ENCODE measurements at regions not wholly inside any gene's neighbourhood (a gene's known extent, or its start where the extent isn't known, plus 50 kb on each side); places are given as distances from the start of the nearest gene placed in this dataset.

DNA sequence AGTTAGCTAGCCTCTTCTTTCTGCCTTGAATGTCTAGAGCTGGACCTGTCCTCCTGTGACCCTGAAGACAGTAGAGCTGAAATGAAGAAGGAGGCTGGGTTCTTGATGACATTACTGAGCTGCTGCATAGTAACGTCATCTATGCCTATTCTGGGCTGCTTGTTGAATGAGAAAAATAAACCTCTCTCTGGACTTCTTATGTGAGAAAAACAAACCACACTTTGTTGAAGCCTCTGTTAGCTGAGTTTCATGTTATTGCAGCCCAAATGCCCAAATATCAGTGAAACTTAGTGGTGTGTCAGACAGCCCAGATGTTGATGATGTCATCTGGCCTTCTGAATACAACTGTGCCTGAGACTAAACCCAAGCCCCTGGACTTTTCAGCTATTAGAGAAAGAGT lies 67.0 kb upstream of the MAX start:
- peak overlapping the region; percentile 45 for H2AFZ ChIP-seq (ENCODE audit: low read depth, low read length, severe bottlenecking)

DNA sequence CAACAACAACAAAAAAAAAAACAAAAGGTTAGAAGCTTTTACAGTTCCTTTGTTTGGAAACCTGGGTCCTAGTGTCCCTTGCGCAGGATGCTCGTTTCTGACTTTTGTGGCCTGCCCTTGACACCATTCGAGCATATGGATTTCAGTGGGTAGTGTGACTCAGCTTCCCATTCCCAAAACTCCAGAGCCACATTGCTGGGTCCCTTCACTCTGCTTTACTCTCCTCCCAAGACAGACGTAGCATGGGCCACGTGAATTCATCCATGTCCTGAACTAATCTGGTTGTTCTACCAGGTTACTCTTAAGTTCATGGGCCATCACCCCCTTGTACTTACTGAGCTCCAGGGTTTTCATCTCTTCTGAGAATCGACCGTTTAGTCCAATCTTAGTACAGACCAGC lies 68.0 kb upstream of the MAX start:
- Histone ChIP-seq H3F3A (ENCODE audit: insufficient read depth) (peaks cover 5% of the 10 kb centered on the region), H3K9me3 (ENCODE audit: insufficient read depth, low read length) (no peaks in the 10 kb centered on the region), H3K4me2 (ENCODE audit: low read depth, low read length, poor library complexity, severe bottlenecking) (peak overlapping the region; percentile 36), H3K4me3 (ENCODE audit: insufficient read depth, low read length, poor library complexity, severe bottlenecking) (no peak overlapping the region), H3K27me3 (ENCODE audit: low read length) (no peaks in the 10 kb centered on the region), H3K9ac (ENCODE audit: low read length) (peak overlapping the region; percentile 8; the same call in 1 of the 2 replicates), H2AFZ (ENCODE audit: low read depth, low read length, severe bottlenecking) (no peak overlapping the region), H3K27ac (ENCODE audit: low read depth, low read length) (no peak overlapping the region), H3K9me2 (replicated peaks; ENCODE audit: insufficient read depth, low read length) (no peaks in the 10 kb centered on the region), H3K36me3 (ENCODE audit: low read length) (no peaks in the 10 kb centered on the region), H3K79me2 (ENCODE audit: insufficient read depth, low read length) (no peaks in the 10 kb centered on the region), H4K20me1 (ENCODE audit: low read depth, low read length) (no peaks in the 10 kb centered on the region)
- no peak for TF ChIP-seq EZH2phosphoT487 (conservative IDR thresholded peaks at IDR 0.05; ENCODE audit: low read length)
- TF ChIP-seq CTCF (IDR thresholded peaks at IDR 0.05; ENCODE audit: insufficient read depth, low read length, poor library complexity, severe bottlenecking), result no peak

More for the DNA sequence above, 67.0 kb upstream of the MAX start:
- no peak for TF ChIP-seq CTCF (IDR thresholded peaks at IDR 0.05; ENCODE audit: insufficient read depth, low read length, poor library complexity, severe bottlenecking)
- TF ChIP-seq EZH2phosphoT487 (conservative IDR thresholded peaks at IDR 0.05; ENCODE audit: low read length), result no peak
- H3K9me3 ChIP-seq (ENCODE audit: insufficient read depth, low read length), result no peaks in the 10 kb centered on the region
- H4K20me1 ChIP-seq (ENCODE audit: low read depth, low read length), result no peaks in the 10 kb centered on the region
- peak overlapping the region; percentile 13; the same call in 1 of the 2 replicates for H3K9ac ChIP-seq (ENCODE audit: low read length)
- H3K27me3 ChIP-seq (ENCODE audit: low read length), result no peaks in the 10 kb centered on the region
- no peaks in the 10 kb centered on the region for H3K9me2 ChIP-seq (replicated peaks; ENCODE audit: insufficient read depth, low read length)
- peak overlapping the region; percentile 37 for H3K4me2 ChIP-seq (ENCODE audit: low read depth, low read length, poor library complexity, severe bottlenecking)
- H3K4me3 ChIP-seq (ENCODE audit: insufficient read depth, low read length, poor library complexity, severe bottlenecking), result no peak overlapping the region
- H3K36me3 ChIP-seq (ENCODE audit: low read length), result no peaks in the 10 kb centered on the region
- H3K79me2 ChIP-seq (ENCODE audit: insufficient read depth, low read length), result no peaks in the 10 kb centered on the region
- H3F3A ChIP-seq (ENCODE audit: insufficient read depth), result peaks cover 5% of the 10 kb centered on the region
- H3K27ac ChIP-seq (ENCODE audit: low read depth, low read length), result peak overlapping the region; percentile 40

GRCh38 chr14:65170768-65171507 lies 68.6 kb upstream of the MAX start:
- H3F3A ChIP-seq (ENCODE audit: insufficient read depth), result peaks cover 5% of the 10 kb centered on the region
- H3K9me2 ChIP-seq (replicated peaks; ENCODE audit: insufficient read depth, low read length), result no peaks in the 10 kb centered on the region
- H4K20me1 ChIP-seq (ENCODE audit: low read depth, low read length), result no peaks in the 10 kb centered on the region
- no peak for TF ChIP-seq CTCF (IDR thresholded peaks at IDR 0.05; ENCODE audit: insufficient read depth, low read length, poor library complexity, severe bottlenecking)
- no peak for TF ChIP-seq EZH2phosphoT487 (conservative IDR thresholded peaks at IDR 0.05; ENCODE audit: low read length)
- no peak overlapping the region for H3K27ac ChIP-seq (ENCODE audit: low read depth, low read length)
- H3K36me3 ChIP-seq (ENCODE audit: low read length), result no peaks in the 10 kb centered on the region
- peak overlapping the region; percentile 36 for H3K4me2 ChIP-seq (ENCODE audit: low read depth, low read length, poor library complexity, severe bottlenecking)
- no peaks in the 10 kb centered on the region for H3K27me3 ChIP-seq (ENCODE audit: low read length)
- H3K9me3 ChIP-seq (ENCODE audit: insufficient read depth, low read length), result no peaks in the 10 kb centered on the region
- peak overlapping the region; percentile 57 for H2AFZ ChIP-seq (ENCODE audit: low read depth, low read length, severe bottlenecking)
- no peak overlapping the region for H3K4me3 ChIP-seq (ENCODE audit: insufficient read depth, low read length, poor library complexity, severe bottlenecking)
- no peaks in the 10 kb centered on the region for H3K79me2 ChIP-seq (ENCODE audit: insufficient read depth, low read length)
- peak overlapping the region; percentile 8; the same call in 1 of the 2 replicates for H3K9ac ChIP-seq (ENCODE audit: low read length)

Data from SU-DHL-6 (cell line).